Mesothelial cell of epicardium (in vitro differentiated cells): ENCODE measurements at regions not wholly inside any gene's neighbourhood (a gene's known extent, or its start where the extent isn't known, plus 50 kb on each side); places are given as distances from the start of the nearest gene placed in this dataset.

Source experiments
- DNase-seq, 2 experiments: peaks; one replicate each; pipeline ENCODE4 v3.0.0; 2021; ENCODE audit warnings: low spot score in 2 of 2; ENCODE audit not compliant: unreplicated experiment in 2 of 2
- H3K27ac Mint-ChIP-seq: 2 replicates; pipeline ENCODE4 v1.8.0; 2021; ENCODE audit warnings: mixed read lengths
- H3K27me3 Mint-ChIP-seq: 2 replicates; pipeline ENCODE4 v1.8.0; 2021; ENCODE audit warnings: low read depth, mixed read lengths
- H3K36me3 Mint-ChIP-seq: 2 replicates; pipeline ENCODE4 v1.8.0; 2021; ENCODE audit warnings: mixed read lengths
- H3K4me1 Mint-ChIP-seq: 2 replicates; pipeline ENCODE4 v1.8.0; 2021; ENCODE audit warnings: mixed read lengths
- H3K4me3 Mint-ChIP-seq: 2 replicates; pipeline ENCODE4 v1.8.0; 2021; ENCODE audit warnings: mild to moderate bottlenecking, moderate library complexity, mixed read lengths
- H3K9me3 Mint-ChIP-seq: 2 replicates; pipeline ENCODE4 v1.8.0; 2021; ENCODE audit warnings: mixed read lengths
- microRNA-seq: library from miRNA; unstranded; fragments of <30 nt; microRNA quantifications from one replicate; pipeline ENCODE4 v1.2.0, GENCODE V29; 2021; ENCODE audit warnings: inconsistent platforms, mixed read lengths
- TF ChIP-seq, protein P1 (sequence below): fragments of 200-600 bp; sonication (generic); IDR thresholded peaks from one replicate; pipeline ENCODE4 v1.5.0; 2021; ENCODE audit warnings: antibody characterized with exemption; ENCODE audit not compliant: unreplicated experiment

DNA sequence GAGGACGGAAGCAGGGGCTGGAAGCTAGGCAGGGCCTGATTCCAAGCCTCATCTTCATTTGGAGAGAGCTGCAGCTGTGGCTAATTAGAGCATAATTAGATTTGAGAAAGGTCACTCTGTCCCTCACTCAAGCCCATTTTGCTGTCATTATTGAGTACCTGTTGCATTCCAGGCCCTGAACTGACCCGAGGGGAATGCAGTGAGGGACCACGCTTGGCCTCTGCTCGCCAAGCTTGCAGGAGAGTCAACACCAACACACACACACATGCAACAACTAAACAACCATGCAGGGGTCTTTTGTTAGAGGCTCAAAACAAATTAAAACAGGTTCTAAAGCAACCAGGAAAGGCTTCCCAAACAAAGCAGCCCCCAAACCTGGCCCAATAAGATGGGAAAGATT is 52.7 kb upstream of the MAMLD1 start:
- Mint-ChIP-seq H3K4me1 (no peaks in the 10 kb centered on the region), H3K36me3 (no peaks in the 10 kb centered on the region), H3K4me3 (no peak overlapping the region), H3K27me3 (peaks cover 4% of the 10 kb centered on the region), H3K9me3 (peaks cover 46% of the 10 kb centered on the region), H3K27ac (no peak overlapping the region)
- no peak for DNase-seq
- TF ChIP-seq, protein P1, sequence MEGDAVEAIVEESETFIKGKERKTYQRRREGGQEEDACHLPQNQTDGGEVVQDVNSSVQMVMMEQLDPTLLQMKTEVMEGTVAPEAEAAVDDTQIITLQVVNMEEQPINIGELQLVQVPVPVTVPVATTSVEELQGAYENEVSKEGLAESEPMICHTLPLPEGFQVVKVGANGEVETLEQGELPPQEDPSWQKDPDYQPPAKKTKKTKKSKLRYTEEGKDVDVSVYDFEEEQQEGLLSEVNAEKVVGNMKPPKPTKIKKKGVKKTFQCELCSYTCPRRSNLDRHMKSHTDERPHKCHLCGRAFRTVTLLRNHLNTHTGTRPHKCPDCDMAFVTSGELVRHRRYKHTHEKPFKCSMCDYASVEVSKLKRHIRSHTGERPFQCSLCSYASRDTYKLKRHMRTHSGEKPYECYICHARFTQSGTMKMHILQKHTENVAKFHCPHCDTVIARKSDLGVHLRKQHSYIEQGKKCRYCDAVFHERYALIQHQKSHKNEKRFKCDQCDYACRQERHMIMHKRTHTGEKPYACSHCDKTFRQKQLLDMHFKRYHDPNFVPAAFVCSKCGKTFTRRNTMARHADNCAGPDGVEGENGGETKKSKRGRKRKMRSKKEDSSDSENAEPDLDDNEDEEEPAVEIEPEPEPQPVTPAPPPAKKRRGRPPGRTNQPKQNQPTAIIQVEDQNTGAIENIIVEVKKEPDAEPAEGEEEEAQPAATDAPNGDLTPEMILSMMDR: no peak

DNA sequence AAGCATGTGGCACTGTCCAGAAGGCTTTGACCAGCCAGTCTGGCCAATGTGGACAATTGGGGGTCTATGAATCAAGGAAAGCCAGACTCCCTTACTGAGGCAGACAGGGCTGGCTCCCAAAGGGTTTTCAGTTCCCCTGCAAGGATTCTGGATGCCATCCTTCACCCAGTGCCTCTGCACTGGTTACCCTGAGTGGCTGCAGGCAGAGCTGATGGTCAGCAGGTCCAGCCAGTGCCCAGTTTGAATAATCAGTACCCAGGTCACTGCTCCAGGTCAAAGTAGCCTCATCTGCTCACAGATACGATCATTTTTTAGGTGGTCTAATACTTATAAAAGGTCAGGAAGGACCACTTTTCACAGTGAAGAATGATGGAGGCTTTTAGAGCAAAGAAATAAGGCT is 52.2 kb upstream of the MAMLD1 start:
- DNase-seq: no peak
- Mint-ChIP-seq H3K27ac (no peak overlapping the region), H3K4me3 (no peak overlapping the region), H3K36me3 (no peaks in the 10 kb centered on the region), H3K9me3 (peaks cover 46% of the 10 kb centered on the region), H3K27me3 (peaks cover 4% of the 10 kb centered on the region), H3K4me1 (no peaks in the 10 kb centered on the region)
- TF ChIP-seq, protein P1: no peak

DNA sequence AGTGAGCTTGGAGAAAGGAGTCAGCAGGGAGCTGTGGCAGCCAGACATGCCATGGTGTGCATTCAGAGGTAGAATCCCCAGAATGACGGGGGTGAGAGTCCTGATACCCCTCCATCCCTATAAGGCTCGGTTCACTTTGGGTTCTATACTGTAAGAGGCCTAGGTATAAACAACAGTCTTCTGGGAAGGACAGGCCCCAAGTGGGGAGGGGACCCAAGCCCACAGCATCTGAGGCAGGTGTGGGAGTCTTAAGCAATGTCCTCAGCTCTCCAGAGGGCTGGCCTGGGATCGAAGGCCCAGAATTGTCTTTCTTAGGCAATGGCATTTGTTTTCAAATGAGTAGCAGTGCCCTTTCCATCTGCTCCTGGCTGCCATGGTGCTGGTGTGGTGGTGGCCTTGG is 50.2 kb upstream of the MAMLD1 start:
- H3K27ac Mint-ChIP-seq: no peak overlapping the region
- peaks cover 46% of the 10 kb centered on the region for H3K9me3 Mint-ChIP-seq
- no peak for DNase-seq
- no peaks in the 10 kb centered on the region for H3K36me3 Mint-ChIP-seq
- TF ChIP-seq, protein P1: no peak
- H3K4me3 Mint-ChIP-seq: no peak overlapping the region
- H3K4me1 Mint-ChIP-seq: peaks cover 12% of the 10 kb centered on the region
- peaks cover 4% of the 10 kb centered on the region for H3K27me3 Mint-ChIP-seq

Small RNAs in the stretch of these regions (microRNA-seq; reads per million reads assigned to microRNA genes)
- 1.8 reads per million for gene MIR2114
